22Rv1 (cell line): ENCODE measurements at regions not wholly inside any gene's neighbourhood (a gene's known extent, or its start where the extent isn't known, plus 50 kb on each side); places are given as distances from the start of the nearest gene placed in this dataset.

Experiments used
- CTCF ChIP-seq: fragments of 450-650 bp; IDR thresholded peaks from 2 replicates; pipeline ENCODE4 v1.5.1; 2017; ENCODE audit warnings: mild to moderate bottlenecking
- ZFX ChIP-seq: fragments of 450-650 bp; IDR thresholded peaks from 2 replicates; pipeline ENCODE4 v1.6.1; 2017; ENCODE audit warnings: antibody characterized with exemption, borderline replicate concordance

- TF ChIP-seq ZFX (no peak), CTCF (no peak)
These were observed 655.0 kb upstream of the LCORL start for GRCh38 chr4:18676526-18676915.
